ENCODE measurements at regions not wholly inside any gene's neighbourhood (a gene's known extent, or its start where the extent isn't known, plus 50 kb on each side); places are given as distances from the start of the nearest gene placed in this dataset.
A peak's percentile ranks its signal among the peaks of the same experiment; 100 is the strongest.

DNA sequence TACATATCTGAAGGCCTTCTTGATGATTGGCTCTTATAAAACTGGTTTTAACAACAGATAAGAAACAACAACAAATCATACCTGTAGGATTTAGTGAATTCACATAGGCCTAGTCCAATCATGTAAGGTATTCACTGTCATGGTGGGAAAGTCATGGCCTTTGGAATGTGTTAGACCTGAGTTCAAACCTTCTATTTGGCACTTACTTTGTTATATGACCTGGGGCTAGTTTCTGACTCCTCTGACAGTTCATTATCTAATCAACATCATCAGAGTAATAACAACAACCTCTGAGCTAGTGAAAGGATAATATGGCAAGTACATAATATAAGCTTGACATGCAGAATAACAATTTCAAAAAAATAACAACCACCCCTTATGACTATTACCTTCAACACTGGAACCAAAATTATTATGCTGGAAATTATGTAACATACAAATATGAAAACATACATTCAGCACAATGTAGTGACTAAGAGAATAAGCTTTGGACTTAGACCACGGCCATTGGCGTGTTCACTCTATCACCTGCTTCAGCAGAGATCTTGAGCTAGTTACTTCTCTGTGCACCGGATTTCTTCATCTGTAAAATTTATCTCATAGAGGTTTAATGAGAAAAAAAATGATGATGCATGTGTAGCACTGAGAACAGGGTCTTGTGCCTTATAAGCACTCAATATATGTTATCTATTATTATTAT lies 597.6 kb downstream of the LMO4 start:
- Mint-ChIP-seq H3K9me3 (ENCODE audit: low read depth, unreplicated experiment) (peaks cover 4% of the 10 kb centered on the region), H3K4me3 (ENCODE audit: low read depth, unreplicated experiment) (no peak overlapping the region), H3K27ac (ENCODE audit: unreplicated experiment) (no peak overlapping the region), H3K36me3 (ENCODE audit: insufficient read depth, unreplicated experiment) (no peaks in the 10 kb centered on the region), H3K27me3 (ENCODE audit: unreplicated experiment) (no peaks in the 10 kb centered on the region), H3K4me1 (ENCODE audit: low read depth, unreplicated experiment) (peaks cover 33% of the 10 kb centered on the region)
- no TSS peak for BruUV-seq (replicated peaks)
- intact Hi-C loops (cut with micrococcal nuclease; ENCODE audit: unreplicated experiment) = loop anchor here (10.0 kb wide), 1 partner anchor 131 kb away; no protein-coding TSS in a partner anchor
- TF ChIP-seq, protein P1, sequence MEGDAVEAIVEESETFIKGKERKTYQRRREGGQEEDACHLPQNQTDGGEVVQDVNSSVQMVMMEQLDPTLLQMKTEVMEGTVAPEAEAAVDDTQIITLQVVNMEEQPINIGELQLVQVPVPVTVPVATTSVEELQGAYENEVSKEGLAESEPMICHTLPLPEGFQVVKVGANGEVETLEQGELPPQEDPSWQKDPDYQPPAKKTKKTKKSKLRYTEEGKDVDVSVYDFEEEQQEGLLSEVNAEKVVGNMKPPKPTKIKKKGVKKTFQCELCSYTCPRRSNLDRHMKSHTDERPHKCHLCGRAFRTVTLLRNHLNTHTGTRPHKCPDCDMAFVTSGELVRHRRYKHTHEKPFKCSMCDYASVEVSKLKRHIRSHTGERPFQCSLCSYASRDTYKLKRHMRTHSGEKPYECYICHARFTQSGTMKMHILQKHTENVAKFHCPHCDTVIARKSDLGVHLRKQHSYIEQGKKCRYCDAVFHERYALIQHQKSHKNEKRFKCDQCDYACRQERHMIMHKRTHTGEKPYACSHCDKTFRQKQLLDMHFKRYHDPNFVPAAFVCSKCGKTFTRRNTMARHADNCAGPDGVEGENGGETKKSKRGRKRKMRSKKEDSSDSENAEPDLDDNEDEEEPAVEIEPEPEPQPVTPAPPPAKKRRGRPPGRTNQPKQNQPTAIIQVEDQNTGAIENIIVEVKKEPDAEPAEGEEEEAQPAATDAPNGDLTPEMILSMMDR (IDR thresholded peaks at IDR 0.05; ENCODE audit: unreplicated experiment) = no peak
- CTCF ChIA-PET = interaction anchor here (0.6 to 2.1 kb wide), 2 partner anchors 121 to 964 kb away, joined by 4 to 6 read pairs; no protein-coding TSS in a partner anchor
- DNase-seq = no peak

DNA sequence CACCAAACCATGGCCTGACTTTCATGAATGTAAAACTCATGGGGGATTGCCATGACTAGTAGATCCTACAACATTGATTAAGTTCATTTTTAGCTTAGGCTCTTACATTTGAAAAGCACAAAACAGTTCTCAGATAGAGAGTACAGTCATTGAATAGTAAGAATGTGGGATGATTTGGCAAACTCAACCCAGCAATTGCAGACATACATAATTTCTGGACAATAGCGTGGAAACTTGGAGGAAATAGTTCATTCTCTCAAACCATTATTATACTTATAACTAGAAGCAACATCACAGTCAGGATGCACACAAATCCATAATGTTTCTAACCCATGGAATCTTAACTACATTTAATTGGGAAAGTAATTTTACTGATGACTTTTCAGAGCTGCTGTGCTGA lies 598.2 kb downstream of the LMO4 start:
- BruUV-seq (replicated peaks) = no TSS peak
- Mint-ChIP-seq H3K4me3 (ENCODE audit: low read depth, unreplicated experiment) (no peak overlapping the region), H3K9me3 (ENCODE audit: low read depth, unreplicated experiment) (peaks cover 4% of the 10 kb centered on the region), H3K27ac (ENCODE audit: unreplicated experiment) (no peak overlapping the region), H3K27me3 (ENCODE audit: unreplicated experiment) (no peaks in the 10 kb centered on the region), H3K36me3 (ENCODE audit: insufficient read depth, unreplicated experiment) (no peaks in the 10 kb centered on the region), H3K4me1 (ENCODE audit: low read depth, unreplicated experiment) (peaks cover 33% of the 10 kb centered on the region)
- intact Hi-C loops (cut with micrococcal nuclease; ENCODE audit: unreplicated experiment) = loop anchor here (1.0 to 10.0 kb wide), 2 partner anchors 132 to 236 kb away; no protein-coding TSS in a partner anchor
- TF ChIP-seq, protein P1 (IDR thresholded peaks at IDR 0.05; ENCODE audit: unreplicated experiment) = no peak
- no peak for DNase-seq
- CTCF ChIA-PET = interaction anchor here (0.6 to 2.1 kb wide), 4 partner anchors 19 to 964 kb away, joined by 3 to 6 read pairs (median 4); no protein-coding TSS in a partner anchor

DNA sequence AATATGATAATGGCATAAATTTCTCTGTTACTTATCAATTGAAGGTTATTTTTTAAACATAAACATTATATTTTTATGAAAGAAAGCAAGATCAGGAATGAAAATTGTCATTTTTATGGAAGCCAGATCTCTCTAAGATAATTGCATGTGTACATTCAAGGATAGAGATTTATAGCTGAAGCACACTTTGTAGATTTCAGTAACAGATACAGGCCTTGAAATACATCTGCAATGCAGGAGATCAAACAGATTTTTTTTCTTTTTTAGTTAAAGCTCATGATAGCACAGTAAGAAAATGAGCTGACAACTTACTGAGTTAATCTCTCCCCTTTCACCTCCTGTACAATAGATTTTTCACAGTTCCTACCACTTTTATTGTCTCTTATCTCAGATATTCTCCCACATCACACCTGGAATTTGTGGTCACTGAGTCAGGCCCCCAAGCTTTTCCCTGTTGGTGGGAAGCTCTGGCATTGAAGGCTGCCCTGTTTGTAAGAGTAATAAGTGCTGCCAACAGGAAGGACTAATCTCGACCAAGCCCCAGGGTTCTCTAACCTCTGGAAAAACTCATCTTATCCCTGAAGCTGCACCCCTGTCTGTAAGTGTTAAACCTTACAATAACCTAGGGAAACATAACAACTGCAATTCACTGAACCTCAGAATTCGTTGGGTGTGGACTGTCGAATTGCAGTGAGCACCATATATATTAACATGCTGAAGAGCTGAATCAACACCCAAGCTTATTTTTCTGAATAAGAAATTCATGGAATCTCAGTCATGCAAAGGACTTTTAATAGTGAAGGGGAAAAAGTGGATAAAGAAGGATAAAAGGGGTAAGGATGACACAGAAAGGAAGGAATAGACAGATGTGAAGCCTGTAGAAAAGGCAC lies 599.0 kb downstream of the LMO4 start:
- BruUV-seq (replicated peaks) = no TSS peak
- H3K4me1 Mint-ChIP-seq (ENCODE audit: low read depth, unreplicated experiment) = peaks cover 33% of the 10 kb centered on the region
- TF ChIP-seq, protein P1 (IDR thresholded peaks at IDR 0.05; ENCODE audit: unreplicated experiment) = no peak
- H3K27me3 Mint-ChIP-seq (ENCODE audit: unreplicated experiment) = no peaks in the 10 kb centered on the region
- peak; percentile 40 for DNase-seq
- H3K4me3 Mint-ChIP-seq (ENCODE audit: low read depth, unreplicated experiment) = peak overlapping the region; percentile 18
- H3K9me3 Mint-ChIP-seq (ENCODE audit: low read depth, unreplicated experiment) = peaks cover 4% of the 10 kb centered on the region
- intact Hi-C loops (cut with micrococcal nuclease; ENCODE audit: unreplicated experiment) = loop anchor here (1.0 to 10.0 kb wide), 2 partner anchors 133 to 236 kb away; no protein-coding TSS in a partner anchor
- H3K36me3 Mint-ChIP-seq (ENCODE audit: insufficient read depth, unreplicated experiment) = no peaks in the 10 kb centered on the region
- CTCF ChIA-PET = interaction anchor here (0.6 to 2.1 kb wide), 6 partner anchors 20 to 122 kb away, joined by 3 to 6 read pairs (median 4); no protein-coding TSS in a partner anchor
- H3K27ac Mint-ChIP-seq (ENCODE audit: unreplicated experiment) = peak overlapping the region; percentile 77

DNA sequence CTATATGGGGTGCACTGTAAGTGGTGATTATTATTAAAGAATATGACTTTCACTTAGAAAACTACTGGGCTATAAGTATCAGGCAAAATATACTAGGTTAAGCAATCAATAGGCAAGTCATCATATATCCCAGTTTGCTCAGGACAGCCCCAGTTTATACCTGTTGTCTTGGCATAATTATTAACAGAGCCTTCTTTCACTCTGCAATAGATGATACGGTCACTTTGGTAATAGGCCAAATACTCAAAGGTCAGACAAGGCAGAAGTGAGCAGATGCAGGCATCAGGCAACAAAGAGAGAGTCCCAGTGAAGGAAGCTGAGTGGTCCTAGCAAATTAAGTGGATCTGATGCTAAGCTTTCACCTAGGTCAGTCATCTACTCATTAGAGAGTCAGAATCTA lies 599.9 kb downstream of the LMO4 start:
- intact Hi-C loops (cut with micrococcal nuclease; ENCODE audit: unreplicated experiment) = loop anchor here (10.0 kb wide), 1 partner anchor 134 kb away; no protein-coding TSS in a partner anchor
- CTCF ChIA-PET = no interaction called here
- Mint-ChIP-seq H3K4me3 (ENCODE audit: low read depth, unreplicated experiment) (no peak overlapping the region), H3K36me3 (ENCODE audit: insufficient read depth, unreplicated experiment) (no peaks in the 10 kb centered on the region), H3K9me3 (ENCODE audit: low read depth, unreplicated experiment) (peaks cover 4% of the 10 kb centered on the region), H3K27me3 (ENCODE audit: unreplicated experiment) (no peaks in the 10 kb centered on the region), H3K4me1 (ENCODE audit: low read depth, unreplicated experiment) (peaks cover 33% of the 10 kb centered on the region), H3K27ac (ENCODE audit: unreplicated experiment) (no peak overlapping the region)
- no peak for DNase-seq
- TF ChIP-seq, protein P1 (IDR thresholded peaks at IDR 0.05; ENCODE audit: unreplicated experiment) = no peak
- no TSS peak for BruUV-seq (replicated peaks)
